AG10803 (cell line): ENCODE measurements at regions not wholly inside any gene's neighbourhood (a gene's known extent, or its start where the extent isn't known, plus 50 kb on each side); places are given as distances from the start of the nearest gene placed in this dataset.

ENCODE experiments used
- DNase-seq: peaks from one replicate; pipeline ENCODE4 v3.0.0; 2010; ENCODE audit warnings: low read depth
- H3K4me3 ChIP-seq: 2 replicates; pipeline ENCODE4 v1.5.1; 2011; ENCODE audit warnings: mild to moderate bottlenecking, low read length, control low read depth
- TF ChIP-seq, protein P1 (sequence below): conservative IDR thresholded peaks from 2 replicates; pipeline ENCODE4 v1.5.1; 2011; ENCODE audit warnings: mild to moderate bottlenecking, low read length, control low read depth, inconsistent platforms

DNA sequence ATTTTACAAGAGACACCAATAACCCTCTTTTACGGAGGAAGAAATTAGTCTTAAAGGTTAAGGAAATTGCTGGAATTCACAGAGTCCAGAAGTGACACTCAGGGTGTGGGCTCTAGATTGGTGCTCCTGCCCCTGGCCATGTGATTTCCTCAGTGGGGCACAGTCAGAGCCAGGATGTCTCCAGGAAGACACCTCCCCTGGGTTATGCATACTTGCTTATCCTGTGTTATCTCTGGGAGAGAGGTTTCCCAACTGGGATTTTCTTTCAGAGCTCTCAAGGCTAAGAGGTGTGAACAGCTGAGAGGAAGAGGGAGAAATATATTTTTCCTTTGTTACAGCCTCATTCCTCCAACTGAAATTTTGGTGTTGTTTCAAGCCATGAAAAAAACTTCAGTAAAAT is 125.6 kb upstream of the CELF4 start:
- no peak overlapping the region for H3K4me3 ChIP-seq
- TF ChIP-seq, protein P1, sequence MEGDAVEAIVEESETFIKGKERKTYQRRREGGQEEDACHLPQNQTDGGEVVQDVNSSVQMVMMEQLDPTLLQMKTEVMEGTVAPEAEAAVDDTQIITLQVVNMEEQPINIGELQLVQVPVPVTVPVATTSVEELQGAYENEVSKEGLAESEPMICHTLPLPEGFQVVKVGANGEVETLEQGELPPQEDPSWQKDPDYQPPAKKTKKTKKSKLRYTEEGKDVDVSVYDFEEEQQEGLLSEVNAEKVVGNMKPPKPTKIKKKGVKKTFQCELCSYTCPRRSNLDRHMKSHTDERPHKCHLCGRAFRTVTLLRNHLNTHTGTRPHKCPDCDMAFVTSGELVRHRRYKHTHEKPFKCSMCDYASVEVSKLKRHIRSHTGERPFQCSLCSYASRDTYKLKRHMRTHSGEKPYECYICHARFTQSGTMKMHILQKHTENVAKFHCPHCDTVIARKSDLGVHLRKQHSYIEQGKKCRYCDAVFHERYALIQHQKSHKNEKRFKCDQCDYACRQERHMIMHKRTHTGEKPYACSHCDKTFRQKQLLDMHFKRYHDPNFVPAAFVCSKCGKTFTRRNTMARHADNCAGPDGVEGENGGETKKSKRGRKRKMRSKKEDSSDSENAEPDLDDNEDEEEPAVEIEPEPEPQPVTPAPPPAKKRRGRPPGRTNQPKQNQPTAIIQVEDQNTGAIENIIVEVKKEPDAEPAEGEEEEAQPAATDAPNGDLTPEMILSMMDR: no peak
- no peak for DNase-seq

- TF ChIP-seq, protein P1: no peak
- H3K4me3 ChIP-seq: no peak overlapping the region
- no peak for DNase-seq
Measured at GRCh38 chr18:37689841-37690240, 124.2 kb upstream of the CELF4 start.

DNA sequence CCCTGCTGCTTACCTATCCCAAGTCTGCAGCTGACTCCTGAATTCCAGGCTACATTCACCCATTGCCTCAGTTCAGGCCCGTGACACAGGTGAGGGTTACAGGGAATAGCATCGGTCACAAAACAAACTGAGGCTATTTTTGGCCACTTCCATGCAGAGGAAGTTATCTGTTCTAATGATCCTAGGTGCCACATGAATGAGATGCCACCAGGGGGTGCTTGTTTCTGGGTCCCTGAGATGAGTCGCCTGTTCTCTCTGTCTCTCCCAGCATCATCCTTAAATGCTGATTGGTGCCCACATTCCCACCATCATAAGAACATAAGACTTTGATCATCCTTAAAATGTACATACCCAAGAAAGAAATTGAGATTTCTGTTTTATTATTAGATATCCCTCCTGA is 119.0 kb upstream of the CELF4 start:
- TF ChIP-seq, protein P1: no peak
- H3K4me3 ChIP-seq: no peak overlapping the region
- DNase-seq: no peak

- no peak overlapping the region for H3K4me3 ChIP-seq
- TF ChIP-seq, protein P1: no peak
- no peak for DNase-seq
Measured at GRCh38 chr18:37684183-37684582, 118.6 kb upstream of the CELF4 start.

DNA sequence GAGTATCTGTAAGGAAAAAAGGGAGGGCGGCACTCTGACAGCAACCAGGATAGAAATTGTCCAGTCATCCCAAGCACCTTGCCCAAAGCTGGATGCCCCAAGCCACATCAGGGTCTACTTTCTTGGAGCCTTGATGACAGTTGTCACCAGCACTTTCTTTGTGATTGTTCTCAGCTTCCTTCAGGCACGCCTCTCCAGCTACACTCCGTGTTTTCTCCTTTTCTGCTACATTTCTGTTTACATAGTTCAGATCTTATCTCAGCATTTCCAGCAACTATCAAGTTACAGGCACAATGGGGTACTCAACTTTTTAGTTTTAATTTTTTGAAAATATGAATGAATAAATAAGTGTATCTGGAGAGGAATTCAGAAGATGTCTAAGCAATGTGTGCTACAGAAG is 115.3 kb upstream of the CELF4 start:
- DNase-seq: no peak
- TF ChIP-seq, protein P1: no peak
- no peak overlapping the region for H3K4me3 ChIP-seq

DNA sequence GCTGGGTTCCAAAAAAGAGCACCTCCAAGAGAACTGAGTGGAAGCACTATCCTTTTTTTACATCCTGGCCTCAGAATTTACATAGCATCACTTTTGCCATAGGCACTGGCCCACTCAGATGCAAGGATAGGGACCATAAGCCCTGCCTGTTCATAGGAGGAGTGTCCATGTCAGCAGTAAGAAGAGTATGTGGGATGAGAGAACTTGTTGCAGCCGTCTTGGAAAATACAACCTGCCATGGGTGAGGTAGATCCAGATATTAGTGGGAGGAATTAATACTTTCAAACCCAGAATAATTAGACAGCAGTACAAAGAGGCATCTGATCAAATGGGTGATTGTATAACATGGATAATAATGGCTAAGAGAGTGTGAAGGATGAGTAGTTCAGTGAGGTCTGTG is 110.7 kb upstream of the CELF4 start:
- H3K4me3 ChIP-seq: no peak overlapping the region
- TF ChIP-seq, protein P1: no peak
- no peak for DNase-seq

DNA sequence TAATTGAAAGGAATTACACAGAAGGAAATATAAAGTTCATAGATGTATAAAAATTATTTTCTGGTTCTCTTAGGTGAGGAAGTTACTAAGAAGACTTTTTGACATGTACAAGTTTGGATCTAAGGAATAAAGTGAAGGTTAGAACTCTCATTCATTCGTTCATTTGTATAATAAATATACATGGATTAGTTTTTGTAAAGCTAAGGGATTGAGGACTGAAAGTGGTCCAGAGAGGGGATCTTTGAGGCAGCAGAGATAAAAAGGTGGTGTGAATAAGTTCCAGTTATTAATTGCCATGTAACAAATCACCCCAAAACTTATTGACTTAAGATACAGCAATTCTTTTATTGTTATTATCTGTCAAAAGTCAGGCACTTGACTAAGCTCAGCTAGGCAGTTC is 110.1 kb upstream of the CELF4 start:
- no peak overlapping the region for H3K4me3 ChIP-seq
- TF ChIP-seq, protein P1: no peak
- no peak for DNase-seq
